OCI-LY1 (cell line): ENCODE measurements at regions not wholly inside any gene's neighbourhood (a gene's known extent, or its start where the extent isn't known, plus 50 kb on each side); places are given as distances from the start of the nearest gene placed in this dataset.

Experiments used
- H2AFZ ChIP-seq: fragments of 200-600 bp; sonication (generic), shearing (Covaris generic); 2 replicates; pipeline ENCODE4 v1.6.0; 2014; ENCODE audit warnings: antibody characterized with exemption, mild to moderate bottlenecking, low read length
- H3F3A ChIP-seq: fragments of 200-600 bp; sonication (generic), shearing (Covaris generic); 2 replicates; pipeline ENCODE4 v1.6.0; 2014; ENCODE audit warnings: mild to moderate bottlenecking, antibody characterized with exemption, low read length, moderate library complexity; ENCODE audit not compliant: insufficient read depth
- H3K27ac ChIP-seq: fragments of 200-600 bp; sonication (generic); 2 replicates; pipeline ENCODE4 v1.5.1; 2014; ENCODE audit warnings: low read length, mixed run types, mild to moderate bottlenecking, low read depth; ENCODE audit not compliant: poor library complexity, severe bottlenecking
- H3K27me3 ChIP-seq: fragments of 200-600 bp; sonication (generic); 2 replicates; pipeline ENCODE4 v1.6.0; 2014; ENCODE audit warnings: antibody characterized with exemption, mild to moderate bottlenecking, low read length, moderate library complexity; ENCODE audit not compliant: insufficient read depth
- H3K36me3 ChIP-seq: fragments of 200-600 bp; sonication (generic); 2 replicates; pipeline ENCODE4 v1.6.1; 2014; ENCODE audit warnings: mild to moderate bottlenecking, antibody characterized with exemption, low read length, moderate library complexity, mixed read lengths; ENCODE audit not compliant: insufficient read depth
- H3K4me1 ChIP-seq: fragments of 200-600 bp; sonication (generic); 2 replicates; pipeline ENCODE4 v1.5.1; 2014; ENCODE audit warnings: mild to moderate bottlenecking, low read length, moderate library complexity; ENCODE audit not compliant: insufficient read depth, severe bottlenecking
- H3K4me2 ChIP-seq: fragments of 200-600 bp; sonication (generic), shearing (Covaris generic); 2 replicates; pipeline ENCODE4 v1.6.1; 2014; ENCODE audit warnings: low read length
- H3K4me3 ChIP-seq: fragments of 200-600 bp; sonication (generic); 2 replicates; pipeline ENCODE4 v1.5.1; 2014; ENCODE audit warnings: low read length, low read depth, mild to moderate bottlenecking, mixed read lengths; ENCODE audit not compliant: poor library complexity, severe bottlenecking
- H3K79me2 ChIP-seq: fragments of 200-600 bp; shearing (Covaris generic); 2 replicates; pipeline ENCODE4 v1.6.1; 2016; ENCODE audit warnings: mixed run types, low read length, mixed read lengths; ENCODE audit not compliant: insufficient read depth
- H3K9ac ChIP-seq: fragments of 200-600 bp; sonication (generic), shearing (Covaris generic); 2 replicates; pipeline ENCODE4 v1.6.1; 2014; ENCODE audit warnings: mild to moderate bottlenecking, low read length, mixed read lengths
- H3K9me2 ChIP-seq: fragments of 200-600 bp; sonication (generic), shearing (Covaris generic); 2 replicates; pipeline ENCODE4 v1.6.1; 2014; ENCODE audit warnings: low read depth, mild to moderate bottlenecking, low read length, mixed read lengths
- H3K9me3 ChIP-seq: fragments of 200-600 bp; shearing (Covaris generic); 2 replicates; pipeline ENCODE4 v1.6.1; 2014; ENCODE audit warnings: low read length, mixed read lengths
- H4K20me1 ChIP-seq: fragments of 200-600 bp; sonication (generic), shearing (Covaris generic); 2 replicates; pipeline ENCODE4 v1.6.0; 2016; ENCODE audit warnings: mild to moderate bottlenecking, low read length; ENCODE audit not compliant: insufficient read depth
- CTCF ChIP-seq: fragments of 200-600 bp; sonication (generic), shearing (Covaris generic); IDR thresholded peaks from 2 replicates; pipeline ENCODE4 v1.5.1; 2017; ENCODE audit warnings: mild to moderate bottlenecking, antibody characterized with exemption, low read length, moderate library complexity, mixed read lengths
- EZH2 ChIP-seq: fragments of 200-600 bp; sonication (generic), shearing (Covaris generic); IDR thresholded peaks from 2 replicates; pipeline ENCODE4 v1.8.0; 2017; ENCODE audit warnings: borderline replicate concordance, mixed run types, mild to moderate bottlenecking, antibody characterized with exemption, low read length, moderate library complexity, mixed read lengths

GRCh38 chr5:173699966-173700365 is 83.5 kb upstream of the BOD1 start:
- Histone ChIP-seq H3K4me3 (no peak overlapping the region), H3K9me3 (no peaks in the 10 kb centered on the region), H3K9me2 (no peaks in the 10 kb centered on the region), H3K36me3 (no peaks in the 10 kb centered on the region), H3K27ac (peak overlapping the region; percentile 97), H3K9ac (peak overlapping the region; percentile 45; the same call in 1 of the 2 replicates), H3K4me2 (peak overlapping the region; percentile 44), H3K27me3 (no peaks in the 10 kb centered on the region), H4K20me1 (no peaks in the 10 kb centered on the region), H3F3A (peaks cover 9% of the 10 kb centered on the region), H3K4me1 (peaks cover 100% of the 10 kb centered on the region), H2AFZ (no peak overlapping the region), H3K79me2 (no peaks in the 10 kb centered on the region)
- no peak for TF ChIP-seq CTCF
- TF ChIP-seq EZH2 = no peak

GRCh38 chr5:173703466-173703865 is 87.0 kb upstream of the BOD1 start:
- no peaks in the 10 kb centered on the region for H4K20me1 ChIP-seq
- H3K79me2 ChIP-seq = no peaks in the 10 kb centered on the region
- H3K27me3 ChIP-seq = no peaks in the 10 kb centered on the region
- peak overlapping the region; percentile 15; the same call in 1 of the 2 replicates for H3K9ac ChIP-seq
- H3K4me3 ChIP-seq = no peak overlapping the region
- peak overlapping the region; percentile 97 for H3K27ac ChIP-seq
- H3K4me2 ChIP-seq = no peak overlapping the region
- TF ChIP-seq EZH2 (no peak), CTCF (no peak)
- peaks cover 2% of the 10 kb centered on the region for H3F3A ChIP-seq
- no peak overlapping the region for H2AFZ ChIP-seq
- H3K36me3 ChIP-seq = no peaks in the 10 kb centered on the region
- H3K4me1 ChIP-seq = peaks cover 100% of the 10 kb centered on the region
- H3K9me3 ChIP-seq = no peaks in the 10 kb centered on the region
- no peaks in the 10 kb centered on the region for H3K9me2 ChIP-seq

GRCh38 chr5:173704615-173705511 is 88.4 kb upstream of the BOD1 start:
- no peaks in the 10 kb centered on the region for H3K27me3 ChIP-seq
- no peaks in the 10 kb centered on the region for H3K9me2 ChIP-seq
- no peaks in the 10 kb centered on the region for H3F3A ChIP-seq
- no peaks in the 10 kb centered on the region for H4K20me1 ChIP-seq
- peak overlapping the region; percentile 54 for H3K9ac ChIP-seq
- H3K36me3 ChIP-seq = peaks cover 5% of the 10 kb centered on the region; the same call in 1 of the 2 replicates
- no peak overlapping the region for H2AFZ ChIP-seq
- H3K4me1 ChIP-seq = peaks cover 100% of the 10 kb centered on the region
- H3K4me3 ChIP-seq = no peak overlapping the region
- H3K27ac ChIP-seq = peak overlapping the region; percentile 97
- H3K9me3 ChIP-seq = no peaks in the 10 kb centered on the region
- H3K79me2 ChIP-seq = no peaks in the 10 kb centered on the region
- TF ChIP-seq CTCF (no peak), EZH2 (no peak)
- H3K4me2 ChIP-seq = peak overlapping the region; percentile 59; the same call in 1 of the 2 replicates
